Limb (tissue), 2 donors: ENCODE measurements at regions not wholly inside any gene's neighbourhood (a gene's known extent, or its start where the extent isn't known, plus 50 kb on each side); places are given as distances from the start of the nearest gene placed in this dataset.

ENCODE experiments used
- DNase-seq, 2 donors: peaks; one replicate each; pipeline ENCODE4 v3.0.0-alpha.2; 2016; ENCODE audit errors: extremely low spot score in 2 of 2

- no peak for DNase-seq
These were observed 64.7 kb downstream of the ARRDC4 start for GRCh38 chr15:98025237-98025636.

DNA sequence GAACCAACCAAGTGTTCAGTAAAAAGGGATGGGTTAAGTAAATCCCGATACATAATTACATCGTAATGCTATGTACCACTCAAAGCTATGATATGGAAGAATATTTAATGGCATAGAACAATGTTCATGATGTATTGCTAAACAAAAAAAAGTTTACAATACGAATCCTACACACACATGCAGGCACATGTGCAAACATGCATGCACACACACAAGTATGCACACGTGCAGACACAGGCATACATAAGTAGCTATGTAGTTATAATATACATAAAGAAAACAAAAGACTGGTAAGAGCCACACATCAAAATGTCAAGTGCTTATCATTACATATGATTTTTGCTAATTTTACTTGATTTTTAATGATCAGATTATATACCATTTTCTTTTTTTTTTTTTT is 74.2 kb downstream of the ARRDC4 start:
- DNase-seq = no peak

DNA sequence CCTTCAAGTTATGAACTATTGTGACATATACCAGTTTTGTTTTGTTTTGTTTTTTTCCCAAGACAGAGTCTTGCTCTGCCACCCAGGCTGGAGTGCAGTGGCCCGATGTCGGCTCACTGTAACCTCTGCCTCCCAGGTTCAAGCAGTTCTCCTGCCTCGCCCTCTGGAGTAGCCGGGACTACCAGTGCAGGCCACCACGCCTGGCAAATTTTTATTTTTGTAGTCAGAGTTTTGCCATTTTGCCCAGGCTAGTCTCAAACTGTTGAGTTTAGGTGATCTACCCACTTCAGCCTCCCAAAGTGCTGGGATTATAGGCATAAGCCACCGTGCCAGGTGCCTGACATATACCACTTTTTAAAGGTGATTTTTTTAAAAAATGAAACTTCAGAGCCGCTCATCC is 74.6 kb downstream of the ARRDC4 start:
- no peak for DNase-seq

- DNase-seq = no peak
These were observed 75.1 kb downstream of the ARRDC4 start for GRCh38 chr15:98035577-98036010.

DNA sequence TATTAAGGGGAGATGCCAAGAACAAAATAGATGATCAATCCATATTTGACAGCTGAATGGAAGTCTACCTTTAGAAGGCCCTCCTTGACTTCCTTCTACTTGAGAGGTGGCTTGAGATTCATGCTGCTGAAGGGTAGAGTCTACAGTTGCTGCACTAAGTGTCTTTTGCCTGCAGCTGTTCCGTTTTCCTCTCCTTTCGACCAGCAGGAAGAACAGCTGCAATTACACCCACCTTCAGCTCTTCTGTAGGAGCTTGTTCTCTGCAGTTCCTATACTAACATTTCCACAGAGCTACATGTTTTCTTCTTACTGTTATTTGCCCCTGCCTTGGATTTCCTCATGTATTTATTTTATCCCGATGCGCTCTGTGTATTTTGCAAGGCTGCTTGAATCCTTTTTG is 79.1 kb downstream of the ARRDC4 start:
- DNase-seq = peak in 1 of 2 donors; percentile 24

DNA sequence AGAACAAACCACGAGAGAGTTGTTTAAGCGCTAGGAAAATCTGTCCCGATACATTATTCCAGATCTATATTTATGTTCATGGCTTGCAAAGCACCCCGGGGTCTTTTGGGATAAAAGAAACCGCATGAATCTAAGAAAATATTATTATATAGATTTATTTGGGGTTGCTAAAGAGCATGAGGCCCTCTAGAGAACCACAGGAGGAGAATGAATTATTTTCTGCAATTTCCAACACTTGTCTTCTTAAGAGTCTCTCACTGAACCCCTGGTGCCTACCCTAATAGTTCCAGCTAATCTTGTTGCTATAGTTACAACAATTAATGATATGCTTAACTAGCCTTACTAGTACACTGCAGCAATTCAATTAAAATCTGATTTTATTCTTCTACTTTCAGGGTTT is 79.6 kb downstream of the ARRDC4 start:
- no peak for DNase-seq

- DNase-seq = no peak
These were observed 82.9 kb downstream of the ARRDC4 start for GRCh38 chr15:98043160-98044014.

DNA sequence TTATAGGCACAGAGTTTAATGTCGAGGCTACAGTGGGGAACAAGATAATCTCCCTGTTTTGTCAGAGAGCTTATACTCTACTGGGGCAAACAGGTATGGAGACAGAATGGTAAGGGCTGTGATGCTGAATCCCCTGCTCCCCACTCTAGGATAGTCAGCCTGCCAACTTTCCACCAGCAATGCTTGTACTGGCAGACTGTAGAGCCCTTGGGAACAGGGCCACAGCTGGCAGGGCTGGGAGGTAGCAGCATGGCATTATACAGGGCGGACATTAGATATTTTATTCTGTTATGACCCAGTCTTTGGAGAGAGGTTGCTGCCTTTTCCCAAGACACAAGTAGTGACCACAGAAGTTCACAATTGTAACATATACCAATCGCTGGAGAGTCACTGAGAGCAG is 91.2 kb downstream of the ARRDC4 start:
- no peak for DNase-seq

DNA sequence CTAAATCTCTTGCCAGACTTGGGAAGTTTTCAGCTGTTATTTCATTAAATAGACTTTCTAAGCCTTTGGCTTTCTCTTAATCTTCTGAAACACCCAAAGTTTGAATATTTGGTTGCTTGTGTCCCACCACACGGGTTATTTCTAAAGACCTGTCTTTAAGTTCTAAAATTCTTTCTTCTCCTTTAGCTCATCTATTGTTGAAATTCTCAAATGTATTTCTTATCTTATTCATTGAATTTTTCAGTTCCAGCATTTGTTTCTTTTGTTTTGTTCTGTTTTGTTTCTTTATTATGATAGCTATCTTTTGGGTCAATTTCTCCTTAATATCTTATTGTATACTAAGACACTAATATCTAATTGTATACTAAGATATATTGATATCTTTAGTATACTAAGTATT is 97.0 kb downstream of the ARRDC4 start:
- DNase-seq = no peak

DNA sequence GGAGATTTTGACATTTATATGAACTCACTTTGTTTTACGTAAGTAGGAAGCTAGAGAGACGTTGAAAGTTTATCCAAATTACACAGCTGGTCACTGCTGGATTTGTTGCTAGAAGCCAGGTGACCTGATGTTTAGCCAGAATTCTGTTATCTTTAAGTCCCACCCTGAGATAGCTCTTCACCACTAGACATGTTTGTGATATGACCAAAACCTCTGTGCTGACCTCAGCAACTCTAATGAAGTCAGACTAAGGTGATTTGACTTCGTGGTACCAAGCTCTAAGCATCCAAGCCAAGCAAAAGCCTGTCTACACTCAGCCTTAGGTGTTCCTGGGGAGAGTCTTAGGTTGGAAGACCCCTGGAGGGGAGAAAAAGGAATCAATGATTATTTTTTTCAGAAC is 102.4 kb downstream of the ARRDC4 start:
- no peak for DNase-seq

- DNase-seq = no peak
These were observed 102.8 kb downstream of the ARRDC4 start for GRCh38 chr15:98063315-98063714.

DNA sequence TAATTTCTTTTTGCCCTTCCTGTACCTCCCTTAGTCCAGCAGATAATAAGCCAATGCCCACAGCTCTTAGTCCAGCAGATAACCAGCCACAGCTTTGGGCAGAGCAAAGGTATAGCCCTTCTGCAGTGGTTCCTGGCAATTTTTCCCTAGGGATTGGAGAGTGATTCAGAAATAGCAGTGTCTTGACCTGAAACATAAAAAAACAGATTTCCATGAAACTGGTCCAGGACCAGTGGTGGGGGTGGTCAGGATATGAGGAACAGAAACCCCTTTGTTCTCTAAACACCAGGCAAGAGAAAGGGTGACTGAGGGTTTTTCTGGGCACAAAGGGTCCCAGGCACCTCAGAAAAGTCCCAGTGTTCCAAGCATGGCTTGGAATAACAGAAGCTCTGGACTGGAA is 103.4 kb downstream of the ARRDC4 start:
- DNase-seq = no peak

- peak in 1 of 2 donors; percentile 13 for DNase-seq
These were observed 106.8 kb downstream of the ARRDC4 start for GRCh38 chr15:98067339-98067738.

DNA sequence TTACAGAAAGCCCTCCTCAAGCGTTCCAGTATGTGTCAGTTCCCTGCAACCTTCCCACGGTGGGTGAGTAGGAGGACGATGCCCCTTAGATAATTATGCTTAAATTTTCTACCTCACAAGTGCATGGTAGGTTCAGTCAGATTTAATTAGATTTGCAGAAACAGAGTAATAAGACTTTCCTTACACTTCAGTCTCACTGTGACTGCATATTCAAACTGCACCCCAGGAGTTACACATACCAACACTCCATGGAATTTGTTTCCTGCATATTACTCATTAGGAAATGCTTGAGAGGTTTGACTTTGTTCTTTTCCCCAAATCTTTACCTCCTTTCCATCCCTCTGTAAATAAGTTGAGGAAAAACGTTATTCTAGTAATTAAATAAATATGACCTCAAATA is 108.8 kb downstream of the ARRDC4 start:
- DNase-seq = no peak

DNA sequence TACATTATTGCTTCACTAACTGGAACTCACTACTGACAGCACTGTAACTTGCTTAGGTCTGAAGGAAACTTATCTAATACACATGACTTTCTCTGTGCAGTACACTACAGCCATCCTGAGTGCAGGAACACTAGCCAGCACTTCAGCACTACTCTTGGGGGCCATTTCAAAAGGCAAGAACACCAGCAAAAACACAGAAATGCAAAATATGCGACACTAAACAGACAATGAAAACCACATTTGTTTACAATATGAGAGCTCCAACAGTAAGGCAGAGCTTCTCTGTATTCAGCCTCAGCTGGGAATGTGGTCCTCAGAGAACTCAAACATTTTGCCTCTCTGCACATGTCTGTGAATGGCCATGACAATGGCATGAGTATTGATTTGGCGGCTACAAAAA is 109.6 kb downstream of the ARRDC4 start:
- no peak for DNase-seq

GRCh38 chr15:98071786-98072185 is 111.3 kb downstream of the ARRDC4 start:
- no peak for DNase-seq

GRCh38 chr15:98075441-98075840 is 114.9 kb downstream of the ARRDC4 start:
- DNase-seq = no peak

DNA sequence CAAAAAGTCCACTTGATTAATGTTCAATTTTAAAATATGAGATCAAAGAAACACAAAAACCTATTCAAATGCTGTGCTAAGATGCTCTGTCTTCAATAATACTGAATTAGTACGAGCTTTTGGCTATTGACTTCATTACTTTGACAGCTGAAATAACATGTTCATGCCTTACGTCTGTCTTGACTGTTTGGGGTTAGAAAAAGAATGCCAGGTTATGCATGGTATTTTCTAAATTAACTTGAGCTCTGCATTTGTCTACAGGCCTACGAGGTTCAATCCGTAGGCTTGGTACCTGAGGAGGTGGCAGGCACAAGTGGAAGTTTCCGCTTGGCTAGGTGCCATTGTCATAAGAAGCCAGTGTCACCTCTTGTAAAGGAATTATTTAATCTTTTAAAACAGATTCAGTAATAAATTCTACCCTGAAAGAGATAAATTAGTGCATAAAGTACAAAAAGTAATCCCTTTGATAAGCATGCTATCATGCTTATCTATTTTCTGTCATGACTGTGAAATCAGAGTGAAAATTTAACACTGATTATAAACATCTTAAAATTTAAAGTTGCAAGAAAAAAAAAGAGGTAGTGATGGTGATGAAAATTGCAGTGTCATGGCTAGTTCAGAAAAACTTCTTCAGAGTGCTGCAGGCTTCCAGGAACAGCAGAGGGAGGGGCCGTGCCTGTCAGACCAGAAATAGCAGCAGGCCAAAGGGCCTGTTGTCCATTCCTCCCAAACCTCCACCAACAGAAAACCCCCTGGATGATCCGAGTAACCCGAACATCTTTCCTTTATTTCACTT is 115.7 kb downstream of the ARRDC4 start:
- DNase-seq = peak in 1 of 2 donors; percentile 17

DNA sequence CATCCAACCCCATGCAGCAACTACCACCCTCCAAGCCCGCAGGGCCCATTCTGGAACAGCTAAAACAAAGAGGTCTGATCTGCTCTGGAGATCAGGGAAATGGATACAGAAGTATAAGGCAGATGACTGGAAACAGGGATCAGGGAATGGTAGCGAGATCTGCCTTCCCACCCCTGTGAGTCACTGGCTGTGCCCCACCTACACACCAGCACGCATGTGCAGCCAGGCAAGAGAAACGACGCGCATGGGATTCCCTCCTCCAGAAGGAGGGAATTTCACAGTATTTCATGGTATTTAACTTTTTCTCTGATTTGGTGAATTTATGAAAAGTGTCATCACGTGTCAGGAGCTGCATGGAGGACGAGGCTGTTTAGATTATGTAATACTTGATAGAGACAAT is 116.7 kb downstream of the ARRDC4 start:
- DNase-seq = no peak

DNA sequence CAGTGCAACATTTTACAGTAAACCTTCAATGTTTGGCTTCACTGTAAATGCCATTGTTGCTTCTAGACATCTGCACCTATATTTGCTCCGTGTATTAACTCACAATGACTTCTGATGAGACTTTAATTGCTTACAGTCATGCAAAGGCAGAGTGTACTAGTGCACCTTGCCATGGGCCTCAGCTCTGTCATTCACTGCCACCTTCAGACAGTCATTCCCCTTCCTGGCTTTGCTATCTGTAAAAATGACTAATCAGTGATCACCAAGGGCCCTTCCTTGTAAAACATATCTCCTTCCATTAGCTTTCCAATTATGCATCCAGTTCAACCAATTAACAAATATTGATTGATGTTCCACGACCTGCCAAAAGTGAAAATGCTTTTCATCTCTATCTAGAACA is 120.3 kb downstream of the ARRDC4 start:
- no peak for DNase-seq

DNA sequence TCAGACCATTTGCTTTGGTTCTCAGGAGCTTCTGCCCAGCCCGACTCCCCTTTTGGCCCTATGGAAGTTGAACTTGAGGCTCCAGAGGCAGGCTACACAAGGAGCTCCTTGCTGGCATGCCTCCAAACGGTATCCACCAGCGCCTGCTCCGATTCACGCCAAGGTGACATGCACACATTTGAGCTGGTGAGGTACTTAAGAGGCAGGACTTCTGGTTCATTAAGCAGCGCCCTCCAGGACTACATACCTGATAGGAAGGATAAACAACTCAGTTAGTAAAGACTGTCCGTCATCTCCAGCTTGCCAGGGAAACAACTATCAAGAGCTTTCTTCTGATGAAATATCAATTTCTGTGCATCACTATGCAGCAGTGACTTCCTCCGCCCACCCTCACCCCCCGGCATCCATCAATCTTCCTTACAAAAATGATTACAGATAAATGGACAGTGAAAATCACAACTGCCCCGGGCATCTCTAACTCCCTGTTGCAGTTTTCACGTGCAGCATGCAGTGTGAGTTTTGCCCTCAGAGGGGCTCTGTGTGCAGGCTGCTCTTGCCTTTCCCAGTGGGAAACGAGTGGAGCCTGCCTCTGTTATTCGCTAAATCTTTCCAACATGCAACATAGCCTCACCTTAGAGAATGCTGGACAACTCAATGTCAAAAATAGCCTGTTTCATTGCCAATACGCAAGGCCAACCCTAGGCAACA is 122.9 kb downstream of the ARRDC4 start:
- no peak for DNase-seq

- DNase-seq = peak in 1 of 2 donors; percentile 55
These were observed 124.6 kb downstream of the ARRDC4 start for GRCh38 chr15:98085003-98085639.
